HEK293 (cell line): ENCODE measurements at regions not wholly inside any gene's neighbourhood (a gene's known extent, or its start where the extent isn't known, plus 50 kb on each side); places are given as distances from the start of the nearest gene placed in this dataset.

Source experiments
- CTCF ChIA-PET: fragments of 350-600 bp; formaldehyde crosslinking; extraction: SDS; loops from one replicate; lab custom pipeline; 2021; ENCODE audit warnings: antibody characterized with exemption; lab: Yijun Ruan, JAX
- POLR2A ChIA-PET: fragments of 300-600 bp; formaldehyde crosslinking; extraction: SDS; loops from one replicate; lab custom pipeline; 2020; ENCODE audit warnings: antibody characterized with exemption, inconsistent platforms; lab: Yijun Ruan, JAX
- H3K27ac ChIP-seq: fragments of 200-500 bp; sonication (Bioruptor generic); 2 replicates; pipeline ENCODE4 v1.5.1; 2014; ENCODE audit warnings: low read depth, low read length, control low read depth, inconsistent platforms; ENCODE audit errors: extremely low read depth
- H3K36me3 ChIP-seq, 2 experiments: fragments of 200-500 bp in 1 of 2; sonication (Bioruptor generic) in 1 of 2; 1 replicate in 1 of 2; 2 replicates in 1 of 2; pipeline ENCODE4 v1.5.1; 2014 to 2017; ENCODE audit warnings: inconsistent platforms in 2 of 2, low read length in 2 of 2; ENCODE audit not compliant: control insufficient read depth in 2 of 2, insufficient read depth in 1 of 2
- H3K4me1 ChIP-seq: fragments of 200-500 bp; sonication (Bioruptor generic); 2 replicates; pipeline ENCODE4 v1.5.1; 2014; ENCODE audit warnings: mild to moderate bottlenecking, low read length, inconsistent platforms; ENCODE audit not compliant: control insufficient read depth, insufficient read depth
- H3K4me3 ChIP-seq: 2 replicates; pipeline ENCODE4 v1.5.1; 2011; ENCODE audit warnings: low read depth, mild to moderate bottlenecking, control low read depth, low read length, moderate library complexity
- H3K9me3 ChIP-seq: fragments of 200-500 bp; sonication (Bioruptor generic); 2 replicates; pipeline ENCODE4 v1.5.1; 2014; ENCODE audit warnings: low read depth, low read length, inconsistent platforms; ENCODE audit not compliant: control insufficient read depth, insufficient read depth
- EGR2 ChIP-seq: fragments of 450-650 bp; formaldehyde crosslinking; IDR thresholded peaks from 2 replicates; pipeline ENCODE4 v1.5.1; 2016; ENCODE audit warnings: low read depth, missing biosample characterization, missing genetic modification characterization
- GLIS2 ChIP-seq: fragments of 450-650 bp; formaldehyde crosslinking; IDR thresholded peaks from 2 replicates; pipeline ENCODE4 v1.5.1; 2016; ENCODE audit warnings: missing biosample characterization, missing genetic modification characterization
- PATZ1 ChIP-seq: fragments of 450-650 bp; formaldehyde crosslinking; IDR thresholded peaks from 2 replicates; pipeline ENCODE4 v1.5.1; 2016; ENCODE audit warnings: missing biosample characterization, missing genetic modification characterization
- PRDM2 ChIP-seq: fragments of 450-650 bp; formaldehyde crosslinking; IDR thresholded peaks from 2 replicates; pipeline ENCODE4 v1.5.1; 2016; ENCODE audit warnings: missing biosample characterization, missing genetic modification characterization, borderline replicate concordance
- WT1 ChIP-seq: fragments of 450-650 bp; formaldehyde crosslinking; IDR thresholded peaks from 2 replicates; pipeline ENCODE4 v1.5.1; 2016; ENCODE audit warnings: missing biosample characterization, missing genetic modification characterization
- ZNF112 ChIP-seq: fragments of 450-650 bp; formaldehyde crosslinking; IDR thresholded peaks from 2 replicates; pipeline ENCODE4 v1.5.0; 2017; ENCODE audit warnings: missing biosample characterization, missing genetic modification characterization
- ZNF266 ChIP-seq: fragments of 450-650 bp; formaldehyde crosslinking; IDR thresholded peaks from 2 replicates; pipeline ENCODE4 v1.5.1; 2016; ENCODE audit warnings: missing biosample characterization, missing genetic modification characterization, low read depth
- ZNF292 ChIP-seq: fragments of 450-650 bp; formaldehyde crosslinking; IDR thresholded peaks from 2 replicates; pipeline ENCODE4 v1.5.1; 2016; ENCODE audit warnings: low read depth, missing biosample characterization, missing genetic modification characterization, borderline replicate concordance
- ZNF350 ChIP-seq: fragments of 450-650 bp; formaldehyde crosslinking; IDR thresholded peaks from 2 replicates; pipeline ENCODE4 v1.5.0; 2017; ENCODE audit warnings: missing biosample characterization, mild to moderate bottlenecking, missing genetic modification characterization
- ZNF366 ChIP-seq: fragments of 450-650 bp; formaldehyde crosslinking; conservative IDR thresholded peaks from 2 replicates; pipeline ENCODE4 v1.5.1; 2016; ENCODE audit warnings: missing biosample characterization, missing genetic modification characterization
- ZNF423 ChIP-seq: fragments of 450-650 bp; formaldehyde crosslinking; IDR thresholded peaks from 2 replicates; pipeline ENCODE4 v1.5.1; 2016; ENCODE audit warnings: missing biosample characterization, missing genetic modification characterization
- ZNF449 ChIP-seq: fragments of 450-650 bp; formaldehyde crosslinking; IDR thresholded peaks from 2 replicates; pipeline ENCODE4 v1.5.1; 2017; ENCODE audit warnings: missing biosample characterization, mild to moderate bottlenecking, missing genetic modification characterization, moderate library complexity
- ZNF510 ChIP-seq: fragments of 450-650 bp; formaldehyde crosslinking; IDR thresholded peaks from 2 replicates; pipeline ENCODE4 v1.5.1; 2018; ENCODE audit warnings: mild to moderate bottlenecking, missing genetic modification characterization, missing biosample characterization; ENCODE audit not compliant: insufficient replicate concordance
- ZNF518A ChIP-seq: fragments of 450-650 bp; formaldehyde crosslinking; conservative IDR thresholded peaks from 2 replicates; pipeline ENCODE4 v1.5.1; 2016; ENCODE audit warnings: low read depth, missing biosample characterization, missing genetic modification characterization
- ZNF544 ChIP-seq: fragments of 450-650 bp; formaldehyde crosslinking; IDR thresholded peaks from 2 replicates; pipeline ENCODE4 v1.5.0; 2017; ENCODE audit warnings: missing biosample characterization, missing genetic modification characterization
- ZNF639 ChIP-seq: fragments of 450-650 bp; formaldehyde crosslinking; IDR thresholded peaks from 2 replicates; pipeline ENCODE4 v1.5.1; 2016; ENCODE audit warnings: missing biosample characterization, missing genetic modification characterization
- ZNF658 ChIP-seq: fragments of 450-650 bp; formaldehyde crosslinking; IDR thresholded peaks from 2 replicates; pipeline ENCODE4; 2016; ENCODE audit warnings: missing biosample characterization, missing genetic modification characterization
- ZNF777 ChIP-seq: fragments of 450-650 bp; formaldehyde crosslinking; IDR thresholded peaks from 2 replicates; pipeline ENCODE4 v1.5.1; 2017; ENCODE audit warnings: missing biosample characterization, missing genetic modification characterization, borderline replicate concordance
- ZSCAN4 ChIP-seq: fragments of 450-650 bp; formaldehyde crosslinking; IDR thresholded peaks from 2 replicates; pipeline ENCODE4 v1.5.1; 2017; ENCODE audit warnings: missing biosample characterization, missing genetic modification characterization
- ZXDB ChIP-seq: fragments of 450-650 bp; formaldehyde crosslinking; IDR thresholded peaks from 2 replicates; pipeline ENCODE4 v1.5.1; 2016; ENCODE audit warnings: missing biosample characterization, missing genetic modification characterization

GRCh38 chr7:46170021-46170420 is 248.9 kb upstream of the IGFBP3 start:
- Histone ChIP-seq H3K4me3 (no peak overlapping the region), H3K4me1 (no peaks in the 10 kb centered on the region), H3K9me3 (no peaks in the 10 kb centered on the region), H3K36me3 (no peaks in the 10 kb centered on the region), H3K27ac (no peak overlapping the region)
- TF ChIP-seq ZNF266 (tag by site-specific recombination) (no peak), ZNF292 (tag by site-specific recombination) (no peak), GLIS2 (tag by site-specific recombination) (no peak), ZNF423 (tag by site-specific recombination) (no peak), ZXDB (tag by site-specific recombination) (no peak), ZNF639 (tag by site-specific recombination) (no peak), ZNF518A (no peak), WT1 (tag by site-specific recombination) (no peak), ZNF449 (tag by site-specific recombination) (no peak), ZNF510 (tag by site-specific recombination) (no peak), ZNF544 (no peak), ZNF366 (tag by site-specific recombination) (no peak), PATZ1 (tag by site-specific recombination) (no peak), PRDM2 (tag by site-specific recombination) (no peak), ZNF350 (no peak), ZNF112 (tag by site-specific recombination) (no peak), ZSCAN4 (tag by site-specific recombination) (no peak), EGR2 (tag by site-specific recombination) (no peak), ZNF658 (tag by site-specific recombination) (no peak), ZNF777 (tag by site-specific recombination) (no peak)
- ChIA-PET POLR2A (no interaction called here), CTCF (no interaction called here)
